ENCODE measurements at regions not wholly inside any gene's neighbourhood (a gene's known extent, or its start where the extent isn't known, plus 50 kb on each side); places are given as distances from the start of the nearest gene placed in this dataset.

DNA sequence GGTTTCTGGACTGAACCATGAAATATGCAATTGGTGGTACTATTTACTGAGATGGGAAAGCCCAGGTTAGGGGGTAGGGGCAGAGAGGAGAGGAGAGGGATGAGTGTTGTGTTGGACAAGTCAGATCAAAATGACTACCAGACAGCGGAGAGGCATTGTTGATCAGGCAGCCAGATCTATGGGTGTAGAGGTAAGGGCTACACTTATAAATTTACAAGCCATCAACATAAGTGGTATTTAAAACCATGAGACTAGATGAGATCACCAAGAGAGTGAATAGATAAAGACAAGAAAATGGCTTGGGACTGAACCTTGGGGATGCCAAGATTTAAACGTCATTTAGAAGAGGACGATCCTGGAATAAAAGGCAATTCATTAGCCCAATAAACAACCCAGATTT lies 123.4 kb downstream of the NXPE2 start:
- TF ChIP-seq, protein P1, sequence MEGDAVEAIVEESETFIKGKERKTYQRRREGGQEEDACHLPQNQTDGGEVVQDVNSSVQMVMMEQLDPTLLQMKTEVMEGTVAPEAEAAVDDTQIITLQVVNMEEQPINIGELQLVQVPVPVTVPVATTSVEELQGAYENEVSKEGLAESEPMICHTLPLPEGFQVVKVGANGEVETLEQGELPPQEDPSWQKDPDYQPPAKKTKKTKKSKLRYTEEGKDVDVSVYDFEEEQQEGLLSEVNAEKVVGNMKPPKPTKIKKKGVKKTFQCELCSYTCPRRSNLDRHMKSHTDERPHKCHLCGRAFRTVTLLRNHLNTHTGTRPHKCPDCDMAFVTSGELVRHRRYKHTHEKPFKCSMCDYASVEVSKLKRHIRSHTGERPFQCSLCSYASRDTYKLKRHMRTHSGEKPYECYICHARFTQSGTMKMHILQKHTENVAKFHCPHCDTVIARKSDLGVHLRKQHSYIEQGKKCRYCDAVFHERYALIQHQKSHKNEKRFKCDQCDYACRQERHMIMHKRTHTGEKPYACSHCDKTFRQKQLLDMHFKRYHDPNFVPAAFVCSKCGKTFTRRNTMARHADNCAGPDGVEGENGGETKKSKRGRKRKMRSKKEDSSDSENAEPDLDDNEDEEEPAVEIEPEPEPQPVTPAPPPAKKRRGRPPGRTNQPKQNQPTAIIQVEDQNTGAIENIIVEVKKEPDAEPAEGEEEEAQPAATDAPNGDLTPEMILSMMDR (IDR thresholded peaks at IDR 0.05), result no peak
- TF ChIP-seq POLR2AphosphoS5 (IDR thresholded peaks at IDR 0.05; ENCODE audit: insufficient read depth in 1 of 2, low read depth in 1 of 2) (no peak), POLR2A (IDR thresholded peaks at IDR 0.05) (no peak)
